NCI-H82 treated with DMSO at 0.1 percent for 48 hours (cell line): ENCODE measurements at regions not wholly inside any gene's neighbourhood (a gene's known extent, or its start where the extent isn't known, plus 50 kb on each side); places are given as distances from the start of the nearest gene placed in this dataset.

Experiments
- DNase-seq: peaks from one replicate; lab custom pipeline; 2025; ENCODE audit not compliant: unreplicated experiment; lab: John Stamatoyannopoulos, UW

- DNase-seq = no peak
Measured at GRCh38 chr13:32960626-32961025, 55.6 kb upstream of the KL start.

- DNase-seq = no peak
Measured at GRCh38 chr13:32961724-32962123, 54.5 kb upstream of the KL start.

- no peak for DNase-seq
Measured at GRCh38 chr13:32962342-32962741, 53.9 kb upstream of the KL start.

DNA sequence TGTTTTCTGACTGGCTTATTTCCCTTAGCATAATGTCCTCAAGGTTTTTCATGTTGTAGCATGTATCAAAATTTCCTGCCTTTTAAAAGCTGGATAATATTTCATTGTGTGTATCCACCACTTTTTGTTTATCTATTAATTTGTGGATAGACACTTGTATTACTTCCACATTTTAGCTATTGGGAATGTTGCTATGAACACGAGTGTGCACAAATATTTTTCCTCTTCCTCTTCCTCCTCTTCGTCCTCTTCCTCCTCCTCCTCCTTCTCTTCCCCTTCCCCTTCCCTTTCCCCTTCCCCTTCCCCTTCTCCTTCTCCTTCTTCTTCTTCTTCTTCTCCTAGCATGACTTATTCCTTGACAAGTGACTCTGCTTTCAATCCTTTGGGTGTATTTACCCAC lies 51.2 kb upstream of the KL start:
- no peak for DNase-seq
